ENCODE measurements at regions not wholly inside any gene's neighbourhood (a gene's known extent, or its start where the extent isn't known, plus 50 kb on each side); places are given as distances from the start of the nearest gene placed in this dataset.

DNA sequence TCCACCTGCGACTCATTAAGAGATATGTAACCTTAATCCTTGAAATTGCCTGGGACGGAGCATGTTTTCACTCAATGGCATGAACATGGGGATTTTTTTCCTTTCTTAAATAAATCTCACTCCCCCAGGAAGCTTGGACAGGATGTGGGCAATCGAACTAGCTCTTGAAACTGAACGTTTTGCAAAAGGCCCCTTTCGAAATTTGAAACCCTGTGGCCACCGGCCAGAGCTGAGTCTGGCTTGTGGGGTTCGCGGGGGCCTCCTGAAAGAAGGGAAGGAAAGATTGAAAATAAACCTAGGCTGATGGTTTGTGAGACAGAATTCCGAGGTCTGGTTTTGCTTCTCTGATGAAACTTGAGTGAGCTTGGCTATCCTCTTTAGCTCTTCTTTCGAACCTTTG is 101.4 kb upstream of the RTL1 start:
- peaks cover 0 to 59% of the 10 kb centered on the region in 2 experiments for H3K36me3 ChIP-seq (ENCODE audit: control insufficient read depth in 1 of 2, insufficient read depth in 2 of 2, low read depth in 1 of 2, low read length in 2 of 2)
- no peak overlapping the region for H2BK12ac ChIP-seq (ENCODE audit: low read length in 2 of 2)
- no peak overlapping the region for H2BK5ac ChIP-seq (ENCODE audit: low read depth, low read length, poor library complexity, severe bottlenecking)
- H3K27ac ChIP-seq (ENCODE audit: low read length, poor library complexity, severe bottlenecking): no peak overlapping the region
- H3K79me1 ChIP-seq (replicated peaks; ENCODE audit: low read length, poor library complexity, severe bottlenecking): no peaks in the 10 kb centered on the region
- H3K4me1 ChIP-seq (ENCODE audit: control insufficient read depth, insufficient read depth, low read depth, low read length): peaks cover 17% of the 10 kb centered on the region
- H3K9ac ChIP-seq (ENCODE audit: low read length): no peak overlapping the region
- H3K23ac ChIP-seq (ENCODE audit: low read length in 2 of 2): no peak overlapping the region
- no peak overlapping the region for H3K4me3 ChIP-seq (ENCODE audit: insufficient read depth in 1 of 2, low read depth in 1 of 2, low read length in 2 of 2)
- no peak for DNase-seq
- H3K18ac ChIP-seq (ENCODE audit: low read depth in 1 of 2, low read length in 2 of 2): no peak overlapping the region
- WGBS: 41% methylated on average over 10 of the region's 10 CpGs
- H2BK120ac ChIP-seq (ENCODE audit: low read depth, low read length): no peak overlapping the region
- no peak overlapping the region for H4K8ac ChIP-seq (ENCODE audit: low read length)
- no peak overlapping the region for H2BK15ac ChIP-seq (ENCODE audit: low read depth, poor library complexity, severe bottlenecking)
- no peak overlapping the region for H2AK5ac ChIP-seq (ENCODE audit: low read length, severe bottlenecking)
- H4K91ac ChIP-seq (ENCODE audit: low read length): no peak overlapping the region
- no peaks in the 10 kb centered on the region for H3K27me3 ChIP-seq (ENCODE audit: control insufficient read depth in 1 of 2, insufficient read depth in 1 of 2, low read length in 2 of 2)
- H2AFZ ChIP-seq (ENCODE audit: low read depth, low read length): no peak overlapping the region
- no peak overlapping the region for H3K4ac ChIP-seq (ENCODE audit: low read depth in 1 of 2, low read length in 2 of 2)
- no peak overlapping the region for H3K4me2 ChIP-seq (ENCODE audit: low read length, poor library complexity, severe bottlenecking)
- H3K9me3 ChIP-seq (ENCODE audit: control insufficient read depth, low read length): no peaks in the 10 kb centered on the region
- H3K14ac ChIP-seq (ENCODE audit: low read length in 2 of 2): no peak overlapping the region

DNA sequence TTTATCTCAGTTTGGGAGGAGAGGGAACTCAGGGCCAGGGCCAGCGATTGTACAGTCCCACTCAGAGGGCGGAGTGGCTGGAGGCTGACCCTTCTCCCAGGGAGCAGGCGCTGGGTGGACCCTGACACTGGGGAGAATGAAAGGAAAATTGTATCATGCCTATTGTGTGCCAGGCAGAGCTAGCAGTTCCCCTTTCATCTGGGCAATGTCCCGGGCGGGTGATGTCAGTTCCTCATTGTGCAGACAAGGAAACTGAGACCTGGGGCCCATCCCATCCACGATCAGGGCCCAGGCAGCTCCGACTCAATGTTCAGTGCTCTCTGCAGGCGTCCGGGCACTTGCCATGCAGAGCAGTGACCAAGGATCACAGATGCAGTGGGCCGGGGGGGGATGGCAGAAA is 101.9 kb upstream of the RTL1 start:
- Histone ChIP-seq H2AK5ac (ENCODE audit: low read length, severe bottlenecking) (no peak overlapping the region), H3K36me3 (ENCODE audit: control insufficient read depth in 1 of 2, insufficient read depth in 2 of 2, low read depth in 1 of 2, low read length in 2 of 2) (peaks cover 0 to 59% of the 10 kb centered on the region in 2 experiments), H2BK5ac (ENCODE audit: low read depth, low read length, poor library complexity, severe bottlenecking) (no peak overlapping the region), H3K79me1 (replicated peaks; ENCODE audit: low read length, poor library complexity, severe bottlenecking) (no peaks in the 10 kb centered on the region), H3K23ac (ENCODE audit: low read length in 2 of 2) (no peak overlapping the region), H3K4ac (ENCODE audit: low read depth in 1 of 2, low read length in 2 of 2) (no peak overlapping the region), H3K27me3 (ENCODE audit: control insufficient read depth in 1 of 2, insufficient read depth in 1 of 2, low read length in 2 of 2) (no peaks in the 10 kb centered on the region), H4K91ac (ENCODE audit: low read length) (no peak overlapping the region), H3K4me1 (ENCODE audit: control insufficient read depth, insufficient read depth, low read depth, low read length) (peaks cover 17% of the 10 kb centered on the region), H2BK12ac (ENCODE audit: low read length in 2 of 2) (no peak overlapping the region), H3K18ac (ENCODE audit: low read depth in 1 of 2, low read length in 2 of 2) (no peak overlapping the region), H3K14ac (ENCODE audit: low read length in 2 of 2) (no peak overlapping the region), H3K9ac (ENCODE audit: low read length) (no peak overlapping the region), H3K4me2 (ENCODE audit: low read length, poor library complexity, severe bottlenecking) (no peak overlapping the region), H3K27ac (ENCODE audit: low read length, poor library complexity, severe bottlenecking) (no peak overlapping the region), H3K4me3 (ENCODE audit: insufficient read depth in 1 of 2, low read depth in 1 of 2, low read length in 2 of 2) (no peak overlapping the region), H2AFZ (ENCODE audit: low read depth, low read length) (no peak overlapping the region), H2BK120ac (ENCODE audit: low read depth, low read length) (no peak overlapping the region), H3K9me3 (ENCODE audit: control insufficient read depth, low read length) (no peaks in the 10 kb centered on the region), H4K8ac (ENCODE audit: low read length) (no peak overlapping the region), H2BK15ac (ENCODE audit: low read depth, poor library complexity, severe bottlenecking) (no peak overlapping the region)
- DNase-seq: no peak
- 86% methylated on average over 10 of the region's 10 CpGs for WGBS

DNA sequence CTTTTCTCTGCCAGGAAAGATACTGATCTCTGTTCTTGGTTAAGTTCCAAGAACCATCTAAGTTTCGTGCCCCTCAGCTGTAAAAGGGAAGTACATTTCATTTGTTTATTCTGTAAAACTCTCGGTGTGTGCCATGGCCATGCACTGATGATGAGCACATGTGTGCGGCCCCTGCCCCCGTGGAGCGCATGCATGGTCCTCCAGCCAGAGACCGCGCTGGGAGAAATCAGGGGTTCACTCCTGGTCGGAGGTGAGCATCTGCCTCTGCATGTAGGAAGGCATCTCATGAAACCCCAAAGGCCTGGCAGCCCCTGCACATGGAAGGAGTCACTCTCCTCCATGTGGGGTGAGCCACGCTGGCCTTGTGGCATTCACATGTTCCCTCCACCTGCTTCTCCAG is 102.5 kb upstream of the RTL1 start:
- H3K9ac ChIP-seq (ENCODE audit: low read length): no peak overlapping the region
- H2BK5ac ChIP-seq (ENCODE audit: low read depth, low read length, poor library complexity, severe bottlenecking): no peak overlapping the region
- H3K27me3 ChIP-seq (ENCODE audit: control insufficient read depth in 1 of 2, insufficient read depth in 1 of 2, low read length in 2 of 2): no peaks in the 10 kb centered on the region
- H3K4me2 ChIP-seq (ENCODE audit: low read length, poor library complexity, severe bottlenecking): no peak overlapping the region
- H3K27ac ChIP-seq (ENCODE audit: low read length, poor library complexity, severe bottlenecking): no peak overlapping the region
- H3K14ac ChIP-seq (ENCODE audit: low read length in 2 of 2): no peak overlapping the region
- peaks cover 0 to 62% of the 10 kb centered on the region in 2 experiments for H3K36me3 ChIP-seq (ENCODE audit: control insufficient read depth in 1 of 2, insufficient read depth in 2 of 2, low read depth in 1 of 2, low read length in 2 of 2)
- H3K79me1 ChIP-seq (replicated peaks; ENCODE audit: low read length, poor library complexity, severe bottlenecking): no peaks in the 10 kb centered on the region
- H3K18ac ChIP-seq (ENCODE audit: low read depth in 1 of 2, low read length in 2 of 2): no peak overlapping the region
- no peak overlapping the region for H2BK120ac ChIP-seq (ENCODE audit: low read depth, low read length)
- H2BK12ac ChIP-seq (ENCODE audit: low read length in 2 of 2): no peak overlapping the region
- no peak for DNase-seq
- peaks cover 17% of the 10 kb centered on the region for H3K4me1 ChIP-seq (ENCODE audit: control insufficient read depth, insufficient read depth, low read depth, low read length)
- H4K91ac ChIP-seq (ENCODE audit: low read length): no peak overlapping the region
- H3K4ac ChIP-seq (ENCODE audit: low read depth in 1 of 2, low read length in 2 of 2): no peak overlapping the region
- no peak overlapping the region for H3K4me3 ChIP-seq (ENCODE audit: insufficient read depth in 1 of 2, low read depth in 1 of 2, low read length in 2 of 2)
- no peak overlapping the region for H2AFZ ChIP-seq (ENCODE audit: low read depth, low read length)
- no peak overlapping the region for H4K8ac ChIP-seq (ENCODE audit: low read length)
- WGBS: 86% methylated on average over 9 of the region's 9 CpGs
- no peak overlapping the region for H3K23ac ChIP-seq (ENCODE audit: low read length in 2 of 2)
- H3K9me3 ChIP-seq (ENCODE audit: control insufficient read depth, low read length): no peaks in the 10 kb centered on the region
- no peak overlapping the region for H2AK5ac ChIP-seq (ENCODE audit: low read length, severe bottlenecking)
- H2BK15ac ChIP-seq (ENCODE audit: low read depth, poor library complexity, severe bottlenecking): no peak overlapping the region

DNA sequence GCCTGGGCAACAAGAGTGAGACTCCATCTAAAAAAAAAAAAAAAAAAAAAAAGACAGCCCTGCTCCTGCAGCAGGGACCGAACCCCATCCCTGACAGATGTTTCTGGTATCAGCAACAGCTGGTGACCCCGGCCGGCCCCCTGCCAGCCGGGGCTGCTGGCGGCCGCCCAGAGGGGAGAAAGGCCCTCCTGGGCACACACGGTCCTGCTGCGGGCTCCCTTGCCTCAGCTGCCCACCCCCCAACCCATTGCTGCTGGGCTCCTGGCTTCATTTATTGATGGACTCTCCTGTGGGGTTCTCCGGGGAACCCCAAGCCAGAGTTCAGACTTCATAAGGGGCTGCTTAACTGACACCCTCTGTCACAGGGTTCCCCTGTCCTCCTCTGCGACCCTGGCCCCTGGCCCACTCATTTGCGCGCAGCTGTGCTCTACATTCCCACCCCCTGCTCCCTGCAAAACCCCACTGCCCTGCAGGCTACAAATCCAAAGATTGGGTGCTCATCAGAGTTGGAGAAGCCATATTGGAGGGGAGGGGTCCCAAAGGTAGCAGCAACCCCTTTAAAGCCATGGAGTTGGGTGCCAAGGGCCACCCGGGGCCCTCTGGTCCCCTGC is 103.6 kb upstream of the RTL1 start:
- H2AFZ ChIP-seq (ENCODE audit: low read depth, low read length): no peak overlapping the region
- peaks cover 0 to 72% of the 10 kb centered on the region in 2 experiments for H3K36me3 ChIP-seq (ENCODE audit: control insufficient read depth in 1 of 2, insufficient read depth in 2 of 2, low read depth in 1 of 2, low read length in 2 of 2)
- no peak overlapping the region for H3K4ac ChIP-seq (ENCODE audit: low read depth in 1 of 2, low read length in 2 of 2)
- no peak overlapping the region for H4K91ac ChIP-seq (ENCODE audit: low read length)
- no peak overlapping the region for H2BK120ac ChIP-seq (ENCODE audit: low read depth, low read length)
- H3K9me3 ChIP-seq (ENCODE audit: control insufficient read depth, low read length): peaks cover 8% of the 10 kb centered on the region
- 83% methylated on average over 11 of the region's 13 CpGs for WGBS
- no peak overlapping the region for H2AK5ac ChIP-seq (ENCODE audit: low read length, severe bottlenecking)
- no peak overlapping the region for H2BK12ac ChIP-seq (ENCODE audit: low read length in 2 of 2)
- H3K4me2 ChIP-seq (ENCODE audit: low read length, poor library complexity, severe bottlenecking): no peak overlapping the region
- no peak overlapping the region for H3K9ac ChIP-seq (ENCODE audit: low read length)
- H3K4me1 ChIP-seq (ENCODE audit: control insufficient read depth, insufficient read depth, low read depth, low read length): peaks cover 11% of the 10 kb centered on the region
- H2BK5ac ChIP-seq (ENCODE audit: low read depth, low read length, poor library complexity, severe bottlenecking): no peak overlapping the region
- H2BK15ac ChIP-seq (ENCODE audit: low read depth, poor library complexity, severe bottlenecking): no peak overlapping the region
- DNase-seq: no peak
- H3K18ac ChIP-seq (ENCODE audit: low read depth in 1 of 2, low read length in 2 of 2): no peak overlapping the region
- no peak overlapping the region for H3K14ac ChIP-seq (ENCODE audit: low read length in 2 of 2)
- no peak overlapping the region for H3K4me3 ChIP-seq (ENCODE audit: insufficient read depth in 1 of 2, low read depth in 1 of 2, low read length in 2 of 2)
- no peak overlapping the region for H3K23ac ChIP-seq (ENCODE audit: low read length in 2 of 2)
- H3K27ac ChIP-seq (ENCODE audit: low read length, poor library complexity, severe bottlenecking): no peak overlapping the region
- H4K8ac ChIP-seq (ENCODE audit: low read length): no peak overlapping the region
- H3K27me3 ChIP-seq (ENCODE audit: control insufficient read depth in 1 of 2, insufficient read depth in 1 of 2, low read length in 2 of 2): no peaks in the 10 kb centered on the region
- H3K79me1 ChIP-seq (replicated peaks; ENCODE audit: low read length, poor library complexity, severe bottlenecking): no peaks in the 10 kb centered on the region
